CD4-positive, alpha-beta T cell treated with Interleukin-1 beta for 1 hour (primary cell): ENCODE measurements at regions not wholly inside any gene's neighbourhood (a gene's known extent, or its start where the extent isn't known, plus 50 kb on each side); places are given as distances from the start of the nearest gene placed in this dataset.
"Not testable (repeated sequence)": the region's sequence is repeated elsewhere in the genome, so short reads cannot be mapped to it uniquely, and the experiment has no call there.

Experiments
- DNase-seq, 2 donors: peaks; one replicate each; pipeline ENCODE4 v3.0.0-alpha.2; 2020 to 2022

GRCh38 chr10:128178302-128178958, 52.2 kb upstream of the MKI67 start:
- DNase-seq, result peak; percentile 47 to 53

GRCh38 chr10:128180843-128181242, 54.6 kb upstream of the MKI67 start:
- DNase-seq, result peak; percentile 19 to 51

- DNase-seq, result no peak
These were observed 59.4 kb upstream of the MKI67 start for GRCh38 chr10:128185627-128186026.

- peak; percentile 18 to 36 for DNase-seq
These were observed 61.0 kb upstream of the MKI67 start for GRCh38 chr10:128186959-128187787.

- no peak for DNase-seq
These were observed 61.6 kb upstream of the MKI67 start for GRCh38 chr10:128187788-128188185.

GRCh38 chr10:128189176-128189575, 63.0 kb upstream of the MKI67 start:
- no peak for DNase-seq

GRCh38 chr10:128191847-128192246, 65.6 kb upstream of the MKI67 start:
- no peak for DNase-seq

- DNase-seq, result not testable (repeated sequence)
These were observed 75.6 kb upstream of the MKI67 start for GRCh38 chr10:128201826-128202225.

GRCh38 chr10:128203028-128203427, 76.8 kb upstream of the MKI67 start:
- DNase-seq, result no peak

- not testable (repeated sequence) for DNase-seq
These were observed 79.4 kb upstream of the MKI67 start for GRCh38 chr10:128205591-128205990.

GRCh38 chr10:128206676-128207075, 80.5 kb upstream of the MKI67 start:
- DNase-seq, result no peak

GRCh38 chr10:128209862-128210214, 83.6 kb upstream of the MKI67 start:
- no peak for DNase-seq

- peak; percentile 78 to 80 for DNase-seq
These were observed 84.2 kb upstream of the MKI67 start for GRCh38 chr10:128210215-128211063.

- DNase-seq, result no peak
These were observed 84.9 kb upstream of the MKI67 start for GRCh38 chr10:128211064-128211504.

- peak; percentile 86 to 87 for DNase-seq
These were observed 85.9 kb upstream of the MKI67 start for GRCh38 chr10:128211953-128212727.

- DNase-seq, result no peak
These were observed 86.9 kb upstream of the MKI67 start for GRCh38 chr10:128213156-128213555.

GRCh38 chr10:128215733-128216132, 89.5 kb upstream of the MKI67 start:
- no peak for DNase-seq

- DNase-seq, result no peak
These were observed 90.9 kb upstream of the MKI67 start for GRCh38 chr10:128217136-128217535.

GRCh38 chr10:128218161-128218560, 91.9 kb upstream of the MKI67 start:
- DNase-seq, result no peak

GRCh38 chr10:128219295-128219694, 93.1 kb upstream of the MKI67 start:
- DNase-seq, result no peak

- no peak for DNase-seq
These were observed 93.8 kb upstream of the MKI67 start for GRCh38 chr10:128220021-128220420.

GRCh38 chr10:128221117-128221516, 94.9 kb upstream of the MKI67 start:
- DNase-seq, result no peak

- no peak for DNase-seq
These were observed 95.6 kb upstream of the MKI67 start for GRCh38 chr10:128221807-128222206.
